ENCODE measurements at regions not wholly inside any gene's neighbourhood (a gene's known extent, or its start where the extent isn't known, plus 50 kb on each side); places are given as distances from the start of the nearest gene placed in this dataset.

DNA sequence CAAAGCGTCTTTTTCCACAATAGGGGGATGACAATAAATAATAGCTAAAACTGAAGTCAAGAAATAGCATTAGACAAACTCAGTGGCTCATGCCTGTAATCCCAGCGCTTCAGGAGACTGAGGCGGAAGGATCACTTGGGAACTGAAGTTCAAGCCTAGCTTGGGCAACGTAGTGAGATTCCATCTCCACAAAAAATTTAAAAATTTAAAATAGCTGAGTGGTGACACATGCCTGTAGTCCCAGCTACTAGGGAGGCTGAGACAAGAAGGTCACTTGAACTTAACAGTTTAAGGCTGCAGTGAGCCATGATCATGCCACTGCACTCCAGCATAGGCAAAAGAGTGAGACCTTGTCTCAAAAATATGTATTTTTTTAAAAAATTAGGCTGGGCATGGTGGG is 107.9 kb downstream of the AKR1D1 start:
- TF ChIP-seq, protein P1, sequence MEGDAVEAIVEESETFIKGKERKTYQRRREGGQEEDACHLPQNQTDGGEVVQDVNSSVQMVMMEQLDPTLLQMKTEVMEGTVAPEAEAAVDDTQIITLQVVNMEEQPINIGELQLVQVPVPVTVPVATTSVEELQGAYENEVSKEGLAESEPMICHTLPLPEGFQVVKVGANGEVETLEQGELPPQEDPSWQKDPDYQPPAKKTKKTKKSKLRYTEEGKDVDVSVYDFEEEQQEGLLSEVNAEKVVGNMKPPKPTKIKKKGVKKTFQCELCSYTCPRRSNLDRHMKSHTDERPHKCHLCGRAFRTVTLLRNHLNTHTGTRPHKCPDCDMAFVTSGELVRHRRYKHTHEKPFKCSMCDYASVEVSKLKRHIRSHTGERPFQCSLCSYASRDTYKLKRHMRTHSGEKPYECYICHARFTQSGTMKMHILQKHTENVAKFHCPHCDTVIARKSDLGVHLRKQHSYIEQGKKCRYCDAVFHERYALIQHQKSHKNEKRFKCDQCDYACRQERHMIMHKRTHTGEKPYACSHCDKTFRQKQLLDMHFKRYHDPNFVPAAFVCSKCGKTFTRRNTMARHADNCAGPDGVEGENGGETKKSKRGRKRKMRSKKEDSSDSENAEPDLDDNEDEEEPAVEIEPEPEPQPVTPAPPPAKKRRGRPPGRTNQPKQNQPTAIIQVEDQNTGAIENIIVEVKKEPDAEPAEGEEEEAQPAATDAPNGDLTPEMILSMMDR (IDR thresholded peaks at IDR 0.05), result no peak
- Histone ChIP-seq H3K4me3 (no peak overlapping the region), H3K27ac (no peak overlapping the region), H3K9me3 (peaks cover 11% of the 10 kb centered on the region), H3K27me3 (ENCODE audit: low read depth) (no peaks in the 10 kb centered on the region), H3K4me1 (no peaks in the 10 kb centered on the region), H3K36me3 (no peaks in the 10 kb centered on the region)
- ATAC-seq (no peak), DNase-seq (no peak)
- intact Hi-C loops (cut with DNase I), result no loop called here

DNA sequence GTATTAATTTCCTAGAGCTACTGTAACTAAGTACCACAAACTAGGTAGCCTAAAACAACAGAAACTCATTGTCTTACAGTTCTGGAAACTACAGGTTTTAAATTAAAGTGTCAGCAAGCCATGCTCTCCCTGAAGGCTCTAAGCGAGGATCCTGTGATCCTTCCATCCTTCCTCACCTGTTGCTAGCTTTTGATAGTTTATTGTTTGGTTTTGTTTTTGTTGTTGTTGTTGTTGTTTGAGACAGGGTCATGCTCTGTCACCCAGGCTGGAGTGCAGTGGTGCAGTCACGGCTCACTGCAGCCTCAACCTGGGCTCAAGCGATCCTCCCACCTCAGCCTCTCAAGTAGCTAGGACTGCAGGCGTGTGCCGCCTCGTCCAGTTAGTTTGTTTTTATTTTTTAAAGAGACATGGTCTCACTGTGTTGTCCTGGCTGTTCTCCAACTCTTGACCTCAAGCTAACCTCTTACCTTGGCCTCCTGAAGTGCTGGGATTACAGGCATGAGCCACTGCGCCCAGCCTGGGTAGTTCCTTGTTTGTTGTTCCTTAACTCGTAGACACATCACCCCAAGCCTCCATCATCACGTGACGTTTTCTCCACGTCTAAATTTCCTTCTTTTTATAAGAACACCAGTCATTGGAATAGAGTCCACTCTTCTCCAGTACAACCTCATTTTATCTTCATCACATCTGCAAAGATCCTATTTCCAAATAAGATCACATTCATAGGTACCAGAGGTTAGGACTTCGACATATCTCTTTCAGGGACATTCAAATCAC is 109.1 kb downstream of the AKR1D1 start:
- Histone ChIP-seq H3K9me3 (peaks cover 11% of the 10 kb centered on the region), H3K27ac (no peak overlapping the region), H3K27me3 (ENCODE audit: low read depth) (no peaks in the 10 kb centered on the region), H3K4me3 (no peak overlapping the region), H3K4me1 (no peaks in the 10 kb centered on the region), H3K36me3 (no peaks in the 10 kb centered on the region)
- TF ChIP-seq, protein P1 (IDR thresholded peaks at IDR 0.05), result no peak
- intact Hi-C loops (cut with DNase I), result no loop called here
- DNase-seq (no peak), ATAC-seq (no peak)

DNA sequence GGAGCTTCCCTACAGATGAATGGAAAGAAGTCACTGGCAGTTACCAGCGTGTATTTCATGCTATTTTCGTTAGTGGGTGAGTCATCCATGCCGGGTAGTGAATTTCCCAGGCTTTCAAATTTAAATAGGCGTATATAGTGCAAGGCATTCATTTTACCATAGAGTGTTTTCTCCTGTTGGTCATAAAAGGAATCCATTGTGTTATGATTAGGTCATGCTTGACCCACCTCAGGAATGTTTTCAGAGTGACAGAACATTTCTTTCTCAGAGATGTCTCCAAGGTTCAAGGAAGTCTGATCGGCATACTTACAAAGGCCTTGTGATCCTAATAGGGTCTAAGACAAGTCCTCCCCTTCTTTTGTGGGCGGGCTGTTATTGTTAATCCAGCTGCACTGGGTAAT is 110.7 kb downstream of the AKR1D1 start:
- Histone ChIP-seq H3K27me3 (ENCODE audit: low read depth) (no peaks in the 10 kb centered on the region), H3K4me1 (no peaks in the 10 kb centered on the region), H3K27ac (no peak overlapping the region), H3K36me3 (no peaks in the 10 kb centered on the region), H3K9me3 (peaks cover 11% of the 10 kb centered on the region), H3K4me3 (no peak overlapping the region)
- TF ChIP-seq, protein P1 (IDR thresholded peaks at IDR 0.05), result no peak
- no peak for ATAC-seq
- no peak for DNase-seq
- intact Hi-C loops (cut with DNase I), result no loop called here

DNA sequence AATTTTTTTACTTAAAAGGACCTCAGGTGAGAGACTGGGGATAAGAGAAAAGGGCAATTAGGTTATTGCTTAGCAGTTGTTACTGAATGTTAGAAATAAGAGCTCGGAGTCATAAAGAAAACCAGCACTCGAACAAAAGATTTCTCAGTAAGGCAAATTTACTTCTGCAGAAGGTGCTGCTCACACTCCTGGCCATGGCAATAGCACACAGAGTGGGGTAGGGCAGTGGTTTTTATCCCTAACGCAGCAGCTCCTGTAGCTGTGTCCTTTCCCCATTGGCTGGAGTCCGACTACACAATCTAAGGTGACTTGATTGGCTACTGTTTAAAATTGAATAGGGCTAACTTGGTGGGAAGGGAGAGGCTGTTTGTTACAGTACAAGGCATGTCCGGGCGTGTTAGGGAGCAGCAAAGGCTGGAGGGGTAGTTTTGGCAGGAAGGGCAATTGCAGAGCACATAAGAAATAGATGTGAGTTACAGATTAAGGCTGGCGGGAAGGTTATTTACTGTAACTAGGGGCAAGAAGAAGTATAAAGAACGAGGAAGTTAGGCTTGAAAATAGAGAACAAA is 112.1 kb downstream of the AKR1D1 start:
- ATAC-seq (no peak), DNase-seq (no peak)
- H3K4me3 ChIP-seq, result no peak overlapping the region
- H3K9me3 ChIP-seq, result peaks cover 11% of the 10 kb centered on the region
- H3K4me1 ChIP-seq, result no peaks in the 10 kb centered on the region
- TF ChIP-seq, protein P1 (IDR thresholded peaks at IDR 0.05), result no peak
- H3K36me3 ChIP-seq, result no peaks in the 10 kb centered on the region
- intact Hi-C loops (cut with DNase I), result no loop called here
- no peaks in the 10 kb centered on the region for H3K27me3 ChIP-seq (ENCODE audit: low read depth)
- no peak overlapping the region for H3K27ac ChIP-seq

DNA sequence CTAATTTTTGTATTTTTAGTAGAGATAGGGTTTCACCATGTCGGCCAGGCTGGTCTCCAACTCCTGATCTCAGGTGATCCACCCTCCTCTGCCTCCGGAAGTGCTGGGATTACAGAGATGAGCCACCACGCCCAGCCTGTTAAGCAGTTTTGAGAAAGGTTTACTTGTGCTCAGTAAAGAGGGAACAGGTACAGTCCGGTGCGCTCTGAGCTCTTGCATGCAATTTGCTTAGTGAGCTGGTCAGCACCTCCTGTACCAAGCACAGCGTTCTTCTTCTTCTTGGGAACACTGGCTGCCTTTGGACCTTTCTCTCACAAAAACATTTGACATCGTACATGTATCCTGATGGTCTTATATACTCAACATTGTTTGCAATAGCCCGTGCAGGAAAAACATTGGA is 118.3 kb downstream of the AKR1D1 start:
- intact Hi-C loops (cut with DNase I), result no loop called here

More for the DNA sequence above, 118.3 kb downstream of the AKR1D1 start:
- H3K4me3 ChIP-seq, result no peak overlapping the region
- no peaks in the 10 kb centered on the region for H3K9me3 ChIP-seq
- TF ChIP-seq, protein P1 (IDR thresholded peaks at IDR 0.05), result no peak
- no peak overlapping the region for H3K27ac ChIP-seq
- ATAC-seq (peak in 1 of 2 donors; percentile 30), DNase-seq (no peak)
- no peaks in the 10 kb centered on the region for H3K27me3 ChIP-seq (ENCODE audit: low read depth)
- H3K36me3 ChIP-seq, result no peaks in the 10 kb centered on the region
- peaks cover 21% of the 10 kb centered on the region for H3K4me1 ChIP-seq
